Stimulated activated CD4-positive, alpha-beta T cell treated with anti-CD3 and anti-CD28 coated beads, Interleukin-12 subunit alpha, Interleukin-12 subunit beta, amount 100 ng/mL, for 4 hours (primary cell): ENCODE measurements at regions not wholly inside any gene's neighbourhood (a gene's known extent, or its start where the extent isn't known, plus 50 kb on each side); places are given as distances from the start of the nearest gene placed in this dataset.
"Not testable (repeated sequence)": the region's sequence is repeated elsewhere in the genome, so short reads cannot be mapped to it uniquely, and the experiment has no call there.

Experiments
- DNase-seq: peaks from one replicate; pipeline ENCODE4 v3.0.0-alpha.2; 2020

DNA sequence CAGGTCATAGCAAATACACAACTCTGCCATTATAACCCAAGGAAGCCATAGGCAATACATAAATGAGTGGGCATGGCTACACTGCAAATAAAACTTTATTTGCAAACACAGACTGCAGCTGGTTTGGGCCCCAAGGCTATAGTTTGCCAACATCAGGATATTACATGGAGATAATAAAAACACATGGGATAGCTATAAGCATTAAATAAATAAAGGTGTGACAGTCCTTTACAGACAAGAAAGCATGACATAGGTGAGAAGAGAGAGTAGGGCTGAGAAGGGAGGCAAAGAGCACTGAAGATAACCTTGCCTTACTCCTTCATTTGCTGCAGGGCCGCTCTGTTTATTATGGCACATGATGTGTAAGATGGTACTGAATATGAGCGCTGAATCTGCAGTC lies 135.1 kb upstream of the GHITM start:
- no peak for DNase-seq

GRCh38 chr10:84005403-84005802 lies 133.9 kb upstream of the GHITM start:
- DNase-seq: no peak

- DNase-seq: no peak
Observed at GRCh38 chr10:84007482-84007881, 131.8 kb upstream of the GHITM start.

GRCh38 chr10:84008878-84009277 lies 130.4 kb upstream of the GHITM start:
- DNase-seq: peak; percentile 7

GRCh38 chr10:84012431-84012830 lies 126.9 kb upstream of the GHITM start:
- no peak for DNase-seq

GRCh38 chr10:84012831-84013458 lies 126.4 kb upstream of the GHITM start:
- no peak for DNase-seq

DNA sequence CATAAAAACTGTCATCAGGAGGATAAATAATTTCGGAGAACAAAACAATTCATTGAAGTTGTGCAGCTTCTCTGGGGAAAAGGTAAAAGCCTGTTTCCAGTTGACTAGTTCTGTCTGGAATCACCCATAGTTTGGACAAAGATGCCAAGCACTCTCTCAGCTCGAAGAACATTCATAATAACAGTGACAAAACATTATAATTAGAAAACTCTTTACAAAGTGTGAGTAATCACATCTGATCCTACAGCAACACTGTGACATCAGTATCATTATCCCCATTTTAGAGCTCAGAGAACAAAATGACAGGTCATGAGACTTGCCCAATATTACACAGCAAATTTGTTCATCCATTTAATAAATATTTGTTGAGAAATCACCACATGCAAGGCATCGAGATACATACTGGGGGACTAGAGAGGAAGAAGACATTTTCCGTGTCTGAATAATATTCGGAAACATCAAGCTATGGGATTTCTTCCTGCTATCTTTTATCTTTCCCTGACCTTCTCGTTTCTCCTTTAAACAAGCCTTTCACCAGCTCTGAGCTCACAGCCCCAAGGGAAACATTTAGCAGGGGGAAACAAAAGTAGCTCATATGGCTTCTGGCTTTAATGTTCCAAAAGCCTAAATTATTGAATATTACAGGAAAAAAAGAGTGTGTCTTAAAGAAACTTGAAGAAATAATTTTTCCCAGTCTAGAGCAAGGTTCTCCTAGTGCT lies 123.3 kb upstream of the GHITM start:
- DNase-seq: no peak

DNA sequence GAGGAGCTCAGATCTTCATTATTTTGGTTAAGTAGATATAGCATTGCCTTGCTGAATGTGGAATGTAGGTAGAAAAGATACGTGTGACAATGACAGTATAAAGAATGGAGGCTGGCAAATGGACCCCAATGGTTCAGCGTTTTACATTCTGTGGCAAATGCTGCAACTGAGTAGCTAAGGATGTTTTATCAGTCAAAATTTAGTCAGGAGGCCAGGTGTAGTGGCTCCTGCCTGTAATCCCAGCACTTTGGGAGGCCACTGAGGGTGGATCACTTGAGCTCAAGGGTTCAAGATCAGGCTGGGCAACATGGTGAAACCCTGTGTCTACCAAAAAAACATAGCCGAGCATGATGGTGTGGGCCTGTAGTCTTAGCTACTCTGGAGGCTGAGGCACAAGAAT lies 120.5 kb upstream of the GHITM start:
- no peak for DNase-seq

- DNase-seq: not testable (repeated sequence)
Observed at GRCh38 chr10:84019854-84020458, 119.4 kb upstream of the GHITM start.

DNA sequence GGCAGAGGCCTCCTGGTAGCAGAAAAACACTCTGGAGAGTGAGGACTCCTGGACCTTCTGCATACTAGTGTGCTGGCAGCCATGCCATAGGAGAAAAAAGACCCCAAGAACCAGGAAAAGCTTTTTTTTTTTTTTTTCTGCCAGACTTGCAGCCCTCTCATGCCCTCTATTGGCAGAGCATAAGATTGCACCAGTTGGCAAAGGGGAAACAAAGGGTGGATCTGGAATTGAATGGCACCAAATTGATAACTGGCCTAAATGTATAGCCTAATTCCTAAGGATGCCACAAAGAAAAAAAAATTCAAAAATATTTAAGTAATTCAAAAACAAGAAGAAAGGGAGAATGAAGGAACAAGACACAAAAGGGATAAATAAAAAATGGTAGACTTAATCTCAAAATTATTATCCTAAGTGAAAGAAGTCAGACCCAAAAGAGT lies 112.5 kb upstream of the GHITM start:
- no peak for DNase-seq

- no peak for DNase-seq
Observed at GRCh38 chr10:84029840-84030239, 109.5 kb upstream of the GHITM start.

DNA sequence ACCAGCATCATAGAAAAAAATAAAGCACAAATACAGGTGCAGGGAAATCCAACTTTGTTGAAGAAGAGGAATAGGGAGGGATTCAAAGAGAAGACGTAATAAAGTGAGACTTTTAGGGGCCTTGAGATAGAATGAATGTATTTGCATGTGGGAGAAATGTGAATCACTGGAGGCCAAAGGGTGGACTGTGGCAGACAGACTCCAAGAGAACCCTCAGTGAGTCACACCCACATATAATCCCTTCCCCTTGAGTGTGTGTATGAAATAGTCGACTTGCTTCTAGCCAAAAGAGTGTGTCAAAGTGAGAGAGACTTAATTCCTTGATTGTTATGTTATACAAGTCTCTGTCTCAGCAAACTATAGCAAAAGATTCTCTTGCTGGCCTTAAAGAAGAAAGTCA lies 101.3 kb upstream of the GHITM start:
- DNase-seq: no peak

GRCh38 chr10:84039957-84040356 lies 99.4 kb upstream of the GHITM start:
- DNase-seq: no peak

- no peak for DNase-seq
Observed at GRCh38 chr10:84047258-84048010, 91.9 kb upstream of the GHITM start.

GRCh38 chr10:84049645-84050011 lies 89.7 kb upstream of the GHITM start:
- DNase-seq: no peak

DNA sequence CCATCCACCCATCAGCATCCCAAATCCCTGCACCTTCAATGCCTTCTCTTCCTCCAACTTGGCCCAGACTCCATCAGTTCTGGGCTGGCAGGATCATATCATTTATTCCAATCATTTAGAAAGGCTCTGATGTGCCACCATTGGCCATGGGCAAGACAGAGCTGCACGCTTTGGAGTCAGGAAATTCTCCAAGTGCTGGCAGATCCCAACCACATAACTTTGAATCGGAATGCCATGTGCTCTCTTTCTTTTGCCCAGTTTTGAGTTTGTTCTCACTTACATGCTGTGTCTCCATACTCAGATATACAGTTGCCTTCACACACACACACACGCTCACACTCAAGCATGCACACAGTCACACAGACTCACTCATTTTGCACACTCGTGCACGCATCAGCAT lies 85.7 kb upstream of the GHITM start:
- DNase-seq: no peak

GRCh38 chr10:84054743-84055142 lies 84.6 kb upstream of the GHITM start:
- DNase-seq: no peak

DNA sequence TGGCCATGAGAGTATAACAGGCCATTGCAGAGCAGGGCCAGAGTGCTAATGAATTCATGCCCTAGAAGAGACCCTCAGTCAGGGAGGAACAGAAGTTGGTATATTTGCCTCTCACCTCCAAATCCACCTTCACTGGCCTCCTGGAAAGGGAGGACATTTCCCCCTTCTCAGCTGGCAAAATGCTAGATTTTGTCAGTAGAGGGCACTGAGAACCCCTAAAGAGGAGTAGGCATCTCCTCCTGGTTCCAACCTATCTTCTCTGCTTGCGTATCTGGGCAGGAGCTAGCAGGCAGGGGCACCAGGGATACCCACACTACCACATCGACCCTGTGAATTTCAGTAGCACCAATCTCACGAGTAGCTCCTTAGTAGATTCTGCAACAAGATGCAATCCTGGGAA lies 79.8 kb upstream of the GHITM start:
- DNase-seq: no peak

- DNase-seq: no peak
Observed at GRCh38 chr10:84063440-84063839, 75.9 kb upstream of the GHITM start.

- no peak for DNase-seq
Observed at GRCh38 chr10:84065804-84066601, 73.3 kb upstream of the GHITM start.

GRCh38 chr10:84074521-84074920 lies 64.8 kb upstream of the GHITM start:
- DNase-seq: no peak

DNA sequence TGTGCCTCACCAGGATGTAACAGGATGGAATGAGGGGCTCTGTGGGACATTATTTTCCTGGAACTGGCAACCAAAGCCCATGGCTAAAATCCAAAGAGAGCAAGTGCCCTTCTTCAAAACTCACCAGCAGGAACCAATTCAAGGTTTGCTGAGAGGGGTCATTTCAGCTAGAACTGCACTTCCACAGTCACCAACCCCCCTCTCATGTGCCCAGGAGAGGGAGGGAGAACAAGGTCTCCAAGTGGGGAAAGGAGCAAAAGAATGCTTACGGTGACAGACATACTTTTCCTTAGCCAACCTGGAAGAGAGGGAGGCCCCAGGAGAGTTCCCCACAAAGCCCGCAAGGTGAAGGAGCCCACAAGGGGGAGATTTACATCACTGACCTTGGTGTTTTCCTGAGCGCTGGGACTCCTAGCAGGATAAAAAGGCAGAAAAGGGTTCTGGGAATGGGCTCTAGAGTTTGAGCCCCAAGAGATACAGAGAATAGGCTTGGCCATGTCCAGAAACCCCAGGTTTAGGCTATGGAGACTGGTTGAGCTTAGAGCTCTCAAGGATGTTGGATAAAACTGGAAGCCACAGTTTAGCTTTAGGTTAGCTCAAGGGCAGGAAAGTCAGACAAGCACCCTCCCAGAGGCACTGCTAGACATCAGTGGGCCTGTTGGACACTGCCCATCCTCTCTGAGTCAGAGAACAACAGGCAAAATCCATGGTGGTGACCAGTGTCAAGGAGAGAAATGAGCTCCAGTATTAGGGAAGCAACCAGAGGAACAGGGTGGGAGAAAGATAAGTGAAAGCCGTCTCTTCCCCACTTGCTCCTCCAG lies 63.9 kb upstream of the GHITM start:
- DNase-seq: no peak
